GM21360 (cell line): ENCODE measurements at regions not wholly inside any gene's neighbourhood (a gene's known extent, or its start where the extent isn't known, plus 50 kb on each side); places are given as distances from the start of the nearest gene placed in this dataset.
"Not testable (repeated sequence)": the region's sequence is repeated elsewhere in the genome, so short reads cannot be mapped to it uniquely, and the experiment has no call there.

ENCODE experiments used
- ATAC-seq: cut with Tn5 transposase; IDR thresholded peaks from one replicate; pipeline ENCODE4 v1.9.1; 2021; ENCODE audit warnings: mild to moderate bottlenecking, moderate library complexity; ENCODE audit not compliant: unreplicated experiment

DNA sequence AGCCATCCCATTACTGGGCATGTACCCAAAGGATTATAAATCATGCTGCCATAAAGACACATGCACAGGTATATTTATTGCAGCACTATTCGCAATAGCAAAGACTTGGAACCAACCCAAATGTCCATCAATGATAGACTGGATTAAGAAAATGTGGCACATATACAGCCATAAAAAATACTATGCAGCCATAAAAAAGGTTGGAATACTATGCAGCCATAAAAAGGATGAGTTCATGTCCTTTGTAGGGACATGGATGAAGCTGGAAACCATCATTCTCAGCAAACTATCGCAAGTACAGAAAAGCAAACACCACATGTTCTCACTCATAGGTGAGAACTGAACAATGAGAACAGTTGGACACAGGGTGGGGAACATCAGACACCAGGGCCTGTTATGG lies 151.5 kb downstream of the PLK2 start:
- not testable (repeated sequence) for ATAC-seq

DNA sequence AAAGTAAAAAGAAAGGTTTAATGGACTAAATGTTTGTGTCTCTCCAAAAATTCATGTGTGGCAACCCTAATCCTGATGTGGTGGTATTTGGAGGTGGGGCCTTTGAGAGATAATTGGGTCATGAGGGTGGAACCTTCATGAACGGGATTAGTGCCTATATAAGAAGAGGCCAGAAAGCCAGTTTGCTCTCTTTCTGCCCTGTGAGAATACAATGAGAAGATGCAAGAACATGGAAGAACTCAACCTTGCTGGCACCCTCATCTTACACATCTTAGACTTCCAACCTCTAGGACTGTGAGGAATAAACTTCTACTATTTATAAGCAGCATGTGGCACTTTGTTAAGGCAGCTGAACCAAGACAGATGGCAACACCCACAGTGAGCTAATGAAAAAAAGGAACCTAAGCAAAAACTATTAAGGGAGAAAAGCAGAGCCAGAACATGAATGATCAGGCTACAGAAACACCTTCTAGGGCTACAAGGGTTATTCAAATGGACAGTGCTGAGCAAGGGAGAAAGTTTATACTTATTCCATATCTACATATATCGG lies 159.5 kb downstream of the PLK2 start:
- ATAC-seq: no peak

DNA sequence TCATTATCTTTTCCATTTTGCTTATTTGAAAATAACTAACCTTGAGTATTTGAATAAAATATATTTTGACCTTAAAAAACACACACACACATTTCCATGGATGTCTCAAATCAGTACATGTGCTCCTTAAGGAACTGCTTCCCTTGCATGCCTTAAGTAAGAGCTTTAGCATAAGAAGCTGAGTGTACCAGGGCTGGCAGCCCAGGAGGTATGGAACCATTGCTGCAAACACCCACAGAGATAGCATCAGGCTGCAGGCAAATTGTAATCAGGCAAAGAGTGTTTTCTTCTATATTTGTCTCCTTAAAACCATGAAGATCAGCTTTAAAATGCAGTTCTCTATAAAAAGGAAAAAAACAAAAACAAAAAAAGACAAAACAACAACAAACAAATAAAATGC lies 160.6 kb downstream of the PLK2 start:
- ATAC-seq: no peak

DNA sequence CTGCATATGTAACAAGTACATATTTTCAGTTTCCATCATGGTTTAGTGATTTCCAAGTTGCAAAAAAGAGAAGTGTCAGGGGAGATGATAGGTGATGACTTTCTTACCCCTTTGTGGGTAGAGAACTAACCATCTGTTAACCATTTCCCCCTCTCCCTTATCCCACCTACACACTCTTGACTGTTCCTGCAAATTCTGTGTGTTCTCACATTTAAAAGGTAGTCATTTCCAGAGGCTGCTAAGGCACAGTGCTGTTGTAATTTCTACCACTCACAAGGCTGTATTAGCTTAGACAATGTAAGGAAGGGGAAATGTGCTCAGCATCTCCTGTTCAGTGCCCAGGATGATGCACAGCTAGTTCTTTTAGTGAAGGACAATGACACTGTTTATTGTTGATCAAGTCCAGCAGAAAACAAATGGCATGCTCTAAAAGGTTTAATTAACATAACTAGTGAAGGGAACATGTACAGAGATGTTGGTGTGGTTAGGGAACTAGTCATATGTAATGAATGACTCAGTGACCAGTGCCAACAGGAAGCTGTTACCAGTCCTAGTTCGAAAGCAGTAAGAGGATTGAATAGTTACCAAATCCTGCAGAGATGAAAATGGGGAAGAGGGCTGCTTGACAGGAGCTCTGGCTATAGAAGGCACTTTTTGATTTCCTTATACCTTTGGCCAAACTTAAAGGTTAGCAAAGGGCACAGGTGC lies 165.1 kb downstream of the PLK2 start:
- no peak for ATAC-seq

DNA sequence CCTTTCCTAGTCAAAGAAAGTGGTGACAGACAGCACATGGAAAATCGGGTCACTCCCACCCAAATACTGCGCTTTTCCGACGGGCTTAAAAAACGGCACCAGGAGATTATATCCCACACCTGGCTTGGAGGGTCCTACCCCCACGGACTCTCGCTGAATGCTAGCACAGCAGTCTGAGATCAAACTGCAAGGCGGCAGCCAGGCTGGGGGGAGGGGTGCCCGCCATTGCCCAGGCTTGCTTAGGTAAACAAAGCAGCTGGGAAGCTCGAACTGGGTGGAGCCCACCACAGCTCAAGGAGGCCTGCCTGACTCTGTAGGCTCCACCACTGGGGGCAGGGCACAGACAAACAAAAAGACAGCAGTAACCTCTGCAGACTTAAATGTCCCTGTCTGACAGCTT lies 171.6 kb downstream of the PLK2 start:
- not testable (repeated sequence) for ATAC-seq

- ATAC-seq: no peak
These were observed 173.1 kb downstream of the PLK2 start for GRCh38 chr5:58286741-58287140.

DNA sequence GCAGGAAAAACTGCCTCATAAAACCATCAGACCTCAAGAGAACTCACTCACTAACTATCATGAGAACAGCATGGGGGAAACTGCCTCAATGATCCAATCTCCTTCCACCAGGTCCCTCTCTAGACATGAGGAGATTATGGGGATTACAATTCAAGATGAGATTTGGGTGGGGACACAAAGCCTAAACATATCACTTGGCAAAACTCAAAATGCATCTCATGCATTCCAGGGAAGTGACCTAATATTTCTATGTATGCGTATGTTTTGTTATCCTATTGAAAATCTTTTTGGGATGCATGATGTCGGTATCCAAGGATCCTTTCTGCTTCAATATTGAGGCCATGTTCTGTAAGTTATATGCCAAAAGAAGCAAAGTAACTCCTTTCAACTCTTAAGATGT lies 174.0 kb downstream of the PLK2 start:
- ATAC-seq: no peak

- no peak for ATAC-seq
These were observed 175.0 kb downstream of the PLK2 start for GRCh38 chr5:58284886-58285285.

DNA sequence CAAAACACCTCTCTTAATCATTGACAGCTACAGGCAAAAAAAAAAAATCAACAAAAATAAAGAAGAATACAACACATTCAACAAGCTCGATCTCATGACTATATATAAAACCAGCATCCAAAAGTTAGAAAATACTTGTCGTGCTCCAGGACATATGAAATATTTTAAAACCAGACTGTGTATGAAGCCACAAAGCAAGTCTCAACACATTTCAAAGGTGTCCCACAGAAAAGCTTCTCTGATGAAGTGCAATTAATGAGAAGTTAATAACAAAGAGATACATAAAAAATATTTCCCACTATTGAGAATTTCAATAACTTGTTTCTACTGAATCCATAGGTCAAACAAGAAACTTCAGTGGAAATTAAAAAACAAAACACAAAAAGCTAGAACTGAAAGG lies 178.7 kb downstream of the PLK2 start:
- no peak for ATAC-seq

DNA sequence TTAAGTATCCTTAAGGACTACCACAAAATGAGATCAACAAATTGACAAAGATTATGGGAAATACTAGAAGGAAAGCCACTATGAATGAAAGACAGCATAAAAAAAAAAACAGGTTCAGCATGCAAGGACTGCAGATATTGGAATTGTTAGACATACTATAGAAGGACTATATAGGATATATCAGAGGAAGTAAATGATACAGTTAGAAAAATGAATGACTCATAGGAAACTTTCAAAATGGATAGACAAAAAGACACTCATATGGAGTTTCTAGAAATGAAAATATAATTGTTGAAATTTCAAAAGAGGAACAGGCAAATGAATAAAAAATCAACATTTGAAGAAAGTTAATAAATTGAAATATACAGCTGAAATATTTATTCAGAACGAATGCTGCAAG lies 180.6 kb downstream of the PLK2 start:
- no peak for ATAC-seq

- no peak for ATAC-seq
These were observed 183.5 kb downstream of the PLK2 start for GRCh38 chr5:58276431-58276830.

DNA sequence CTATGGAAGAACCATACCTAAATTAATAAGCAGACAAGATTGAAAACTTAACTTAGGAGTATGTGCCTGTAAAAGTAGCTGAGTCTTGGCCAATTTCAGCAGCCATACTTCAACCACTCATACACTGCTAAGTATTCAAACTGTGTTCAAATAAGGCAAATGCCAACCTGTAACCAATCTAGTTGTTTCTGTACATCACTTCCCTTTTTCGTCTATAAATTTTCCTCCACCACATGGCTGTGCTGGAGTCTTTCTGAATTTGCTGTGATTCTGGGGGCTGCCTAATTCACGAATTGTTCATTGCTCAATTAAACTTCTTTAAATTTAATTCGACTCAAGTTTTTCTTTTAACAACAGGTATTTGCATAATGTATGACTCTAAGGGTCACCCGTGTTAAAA lies 184.4 kb downstream of the PLK2 start:
- ATAC-seq: no peak

- ATAC-seq: no peak
These were observed 185.7 kb downstream of the PLK2 start for GRCh38 chr5:58274191-58274590.

DNA sequence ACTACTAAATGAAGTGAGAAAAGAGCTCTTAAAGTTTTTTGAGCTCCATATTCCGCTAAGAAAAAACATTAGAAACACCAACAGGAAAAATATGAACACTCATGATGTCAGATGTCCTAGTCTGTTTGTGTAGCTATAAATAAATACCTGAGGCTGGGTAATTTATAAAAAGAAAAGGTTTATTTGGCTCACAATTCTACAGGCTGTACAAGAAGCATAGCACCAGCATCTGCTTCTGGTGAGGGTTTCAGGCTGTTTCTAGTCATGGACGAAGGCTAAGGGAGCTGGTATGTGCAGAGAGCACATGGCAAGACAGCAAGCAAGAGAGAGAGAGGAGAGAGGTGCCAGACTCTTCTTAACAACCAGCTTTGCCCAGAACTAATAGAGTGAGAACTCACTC lies 186.2 kb downstream of the PLK2 start:
- ATAC-seq: no peak

GRCh38 chr5:58268268-58268667 lies 191.6 kb downstream of the PLK2 start:
- ATAC-seq: no peak

DNA sequence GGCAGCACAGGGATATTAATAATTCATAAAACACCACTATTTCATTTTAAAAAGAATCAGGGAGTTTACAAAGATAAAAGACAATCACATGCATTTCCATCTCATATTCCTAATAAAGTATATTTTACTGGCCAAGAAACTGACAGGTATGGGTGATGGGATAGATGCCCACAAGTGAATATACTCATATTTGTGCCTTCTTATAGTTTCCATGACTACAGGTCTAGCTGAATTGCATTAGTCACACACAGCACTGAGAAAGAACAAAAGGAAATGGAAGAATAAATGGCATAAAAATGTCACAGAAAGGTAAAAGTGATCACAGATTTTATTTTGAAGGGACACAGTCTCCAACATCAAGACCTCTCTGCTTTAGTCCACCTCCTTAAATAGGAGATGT lies 193.5 kb downstream of the PLK2 start:
- ATAC-seq: no peak

GRCh38 chr5:58265246-58265930 lies 194.5 kb downstream of the PLK2 start:
- no peak for ATAC-seq

- ATAC-seq: no peak
These were observed 195.6 kb downstream of the PLK2 start for GRCh38 chr5:58264276-58264675.

DNA sequence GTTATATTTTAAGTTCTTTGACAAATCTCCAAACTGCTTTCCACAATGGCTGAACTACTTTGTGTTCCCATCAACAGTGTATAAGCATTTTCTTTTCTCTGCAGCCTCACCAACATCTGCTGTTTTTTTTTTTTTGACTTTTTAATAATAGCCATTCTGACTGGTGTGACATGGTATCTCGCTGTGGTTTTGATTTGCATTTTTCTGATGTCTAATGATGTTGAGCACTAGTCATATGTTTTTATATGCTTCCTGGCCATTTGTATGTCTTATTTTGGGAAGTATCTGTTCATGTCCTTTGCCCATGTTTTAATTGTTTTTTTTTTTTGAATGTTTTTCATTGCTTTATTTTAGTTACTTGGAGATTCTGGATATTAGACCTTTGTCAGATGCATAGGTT lies 196.6 kb downstream of the PLK2 start:
- no peak for ATAC-seq

DNA sequence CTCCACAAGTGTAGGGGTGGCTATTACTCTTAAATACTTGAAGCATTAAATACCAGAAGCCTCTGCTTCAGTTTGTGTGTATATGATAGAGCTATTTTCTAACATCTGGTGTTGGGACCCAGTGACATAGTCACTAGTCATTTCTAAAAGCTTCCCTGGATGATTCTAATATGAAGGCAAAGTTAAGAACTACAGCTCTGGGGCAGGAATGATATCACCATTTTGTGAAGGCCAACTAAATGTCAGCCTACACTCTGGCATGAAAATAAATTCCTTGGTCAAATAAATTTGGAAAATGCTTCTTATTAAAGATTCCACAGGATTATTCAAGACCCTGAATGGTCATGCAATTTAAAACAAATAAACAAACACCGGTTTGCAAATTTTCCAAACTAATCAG lies 197.7 kb downstream of the PLK2 start:
- no peak for ATAC-seq

DNA sequence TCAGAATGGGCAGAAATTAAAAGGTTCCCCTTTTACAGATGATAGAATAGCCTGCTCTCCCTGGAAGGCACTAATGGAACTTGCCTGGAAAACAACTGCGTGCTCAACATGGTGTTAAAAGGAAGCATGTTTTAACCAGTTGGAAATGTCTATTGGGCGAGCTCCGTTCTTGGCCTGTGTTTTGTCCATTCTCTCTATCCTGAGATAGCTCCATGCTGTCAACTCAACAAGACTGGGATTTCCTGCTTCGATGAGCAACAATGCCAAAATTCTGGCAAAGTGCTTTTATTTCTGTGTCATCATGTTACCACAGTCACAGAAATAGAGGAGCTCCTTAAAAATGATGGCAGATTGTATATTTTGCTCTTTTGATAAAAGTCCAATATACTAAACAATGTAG lies 198.3 kb downstream of the PLK2 start:
- ATAC-seq: no peak

- ATAC-seq: no peak
These were observed 199.6 kb downstream of the PLK2 start for GRCh38 chr5:58260243-58260642.
